NCI-H748 (cell line): ENCODE measurements at regions not wholly inside any gene's neighbourhood (a gene's known extent, or its start where the extent isn't known, plus 50 kb on each side); places are given as distances from the start of the nearest gene placed in this dataset.
A peak's percentile ranks its signal among the peaks of the same experiment; 100 is the strongest.

Experiments
- DNase-seq: peaks from one replicate; lab custom pipeline; 2025; ENCODE audit not compliant: unreplicated experiment; lab: John Stamatoyannopoulos, UW

GRCh38 chr6:167766986-167767714 is 59.6 kb upstream of the AFDN start:
- peak; percentile 40 for DNase-seq

- DNase-seq = no peak
Measured at GRCh38 chr6:167767715-167768107, 59.0 kb upstream of the AFDN start.

DNA sequence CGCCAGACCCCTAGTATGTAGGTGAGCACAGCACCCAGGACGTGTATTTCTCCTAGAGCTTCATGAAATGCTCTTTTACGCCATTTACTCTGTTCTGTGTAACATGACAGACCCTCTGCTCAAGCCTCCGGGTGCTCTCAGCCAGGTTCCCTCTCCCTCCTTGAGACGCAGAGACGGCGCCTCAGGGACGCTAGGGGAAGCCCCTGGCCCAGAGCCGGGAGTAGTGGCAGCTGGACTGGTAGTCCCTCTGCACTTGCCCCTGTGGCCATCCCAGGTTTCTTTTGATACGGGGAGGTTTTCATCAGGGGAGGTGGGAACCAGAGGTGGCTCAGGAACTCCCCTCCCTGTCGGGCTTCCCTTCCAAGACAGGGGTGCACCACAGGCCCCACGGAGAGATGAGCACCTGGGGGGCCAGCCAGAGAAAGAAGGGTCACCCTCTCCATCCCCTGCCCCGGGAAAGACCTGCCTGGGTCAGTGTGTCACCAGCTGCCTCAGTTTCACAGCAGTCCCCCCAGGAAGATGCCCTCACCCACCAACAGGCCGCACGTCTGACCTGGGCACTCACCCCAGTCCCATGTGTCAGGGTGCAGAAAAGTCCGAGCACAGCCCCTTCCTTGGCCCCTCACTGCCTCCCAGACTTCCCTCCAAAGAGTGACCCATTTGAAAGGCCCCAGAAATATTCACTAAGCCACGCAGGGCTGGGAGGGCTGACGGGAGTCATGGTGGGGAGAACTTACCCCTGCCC is 58.1 kb upstream of the AFDN start:
- no peak for DNase-seq

DNA sequence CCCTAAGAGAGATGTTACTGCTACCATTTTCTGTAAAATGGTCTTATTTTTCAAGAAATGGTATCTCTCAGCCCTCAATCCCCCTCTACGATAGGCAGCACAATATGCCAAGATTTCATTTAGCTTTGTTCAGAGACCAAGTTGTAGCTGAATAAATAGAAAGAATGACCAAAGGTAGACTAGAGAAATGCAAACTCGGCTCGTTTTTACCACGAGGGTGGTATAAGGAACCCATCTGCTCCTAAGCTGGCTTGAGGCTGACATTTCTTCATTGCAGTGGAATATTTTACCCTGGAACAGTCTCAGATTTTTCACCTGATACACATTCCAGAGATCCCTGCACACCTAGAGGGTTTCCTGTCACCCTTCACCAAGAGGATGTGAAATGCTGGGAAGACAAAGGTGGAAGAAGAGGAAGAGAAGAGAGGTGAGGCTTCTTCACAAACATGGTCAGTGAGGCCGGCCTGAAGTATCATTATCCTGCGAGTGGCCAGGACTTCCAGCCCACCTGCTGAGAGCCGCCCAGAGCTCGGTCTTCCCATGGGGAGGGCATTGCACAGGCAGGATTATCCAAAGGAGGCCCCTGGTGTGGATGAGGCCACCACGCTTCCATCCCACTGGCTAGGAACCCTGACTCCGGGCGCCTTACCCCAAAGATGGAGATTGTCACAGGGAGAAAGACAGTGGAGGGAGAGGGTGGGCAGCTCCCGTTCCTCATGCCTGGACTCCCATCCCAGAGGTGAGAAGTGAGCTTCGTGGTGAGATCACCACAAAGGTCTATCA is 57.1 kb upstream of the AFDN start:
- DNase-seq = no peak

- no peak for DNase-seq
Measured at GRCh38 chr6:167770291-167770955, 56.3 kb upstream of the AFDN start.

DNA sequence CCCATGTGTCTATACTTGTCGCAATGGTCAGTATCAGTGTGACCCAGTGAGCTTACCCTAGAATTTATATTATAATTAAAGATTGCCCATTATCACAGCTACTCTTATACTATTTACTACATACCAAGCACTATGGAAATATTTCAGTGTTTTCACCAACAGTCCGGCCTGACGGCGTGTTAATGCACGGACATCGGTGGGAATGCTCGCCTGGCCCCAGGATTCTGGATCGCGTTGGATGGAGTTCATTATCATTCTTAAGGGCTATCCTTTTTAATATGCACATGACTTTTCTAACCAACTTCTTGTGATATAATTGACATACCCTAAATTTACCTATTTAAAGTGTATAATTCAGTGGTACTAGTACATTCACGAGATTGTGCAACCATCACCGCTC is 51.8 kb upstream of the AFDN start:
- DNase-seq = no peak

GRCh38 chr6:167776906-167777627 is 49.6 kb upstream of the AFDN start:
- no peak for DNase-seq
